ENCODE measurements at regions not wholly inside any gene's neighbourhood (a gene's known extent, or its start where the extent isn't known, plus 50 kb on each side); places are given as distances from the start of the nearest gene placed in this dataset.
"Not testable (repeated sequence)": the region's sequence is repeated elsewhere in the genome, so short reads cannot be mapped to it uniquely, and the experiment has no call there.

- CTCF ChIA-PET: no interaction called here
- no peak overlapping the region for H3K4me3 ChIP-seq (ENCODE audit: low read length)
- no peak for DNase-seq
- no peaks in the 10 kb centered on the region for H3K4me1 Mint-ChIP-seq
- no peaks in the 10 kb centered on the region for H3K36me3 Mint-ChIP-seq
- POLR2A ChIA-PET: no interaction called here
- no peak overlapping the region for H3K27ac ChIP-seq (ENCODE audit: low read depth, low read length)
- H3K27me3 Mint-ChIP-seq: peaks cover 2 to 16% of the 10 kb centered on the region in 2 donors
- H3K36me3 ChIP-seq (ENCODE audit: insufficient read depth, low read length): no peaks in the 10 kb centered on the region
- no peaks in the 10 kb centered on the region for H3K27me3 ChIP-seq (ENCODE audit: insufficient read depth, low read length, poor library complexity, severe bottlenecking)
- no peaks in the 10 kb centered on the region for H3K4me1 ChIP-seq (ENCODE audit: insufficient read depth, low read length)
- no peaks in the 10 kb centered on the region for H3K9me3 ChIP-seq (ENCODE audit: low read length)
- H3K27ac Mint-ChIP-seq: no peak overlapping the region
- no peak overlapping the region for H3K4me3 Mint-ChIP-seq
- no peaks in the 10 kb centered on the region for H3K9me3 Mint-ChIP-seq
Observed at GRCh38 chr7:13258386-13258785, 571.0 kb downstream of the ARL4A start.

DNA sequence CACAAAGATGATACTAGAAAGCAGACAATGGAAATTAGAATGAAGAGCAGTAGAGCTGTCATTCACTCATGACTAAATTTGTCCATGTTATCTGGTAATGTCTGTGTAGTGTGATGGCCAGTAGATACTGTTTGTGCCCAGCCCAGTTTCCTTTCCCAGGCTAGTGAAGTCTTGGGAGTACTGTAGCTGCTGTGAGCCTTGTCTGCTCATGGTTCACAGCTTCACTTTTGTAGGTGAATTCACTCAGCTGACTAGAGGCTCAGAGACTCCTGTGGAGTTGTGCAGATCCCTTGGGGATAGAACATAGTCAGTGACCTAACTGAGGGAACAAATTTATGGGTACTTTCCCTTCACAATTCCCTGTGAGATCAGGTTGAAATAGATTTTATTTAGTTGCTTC, 572.5 kb downstream of the ARL4A start:
- H3K27ac ChIP-seq (ENCODE audit: low read depth, low read length): no peak overlapping the region
- Mint-ChIP-seq H3K27me3 (peaks cover 4 to 14% of the 10 kb centered on the region in 2 donors), H3K36me3 (no peaks in the 10 kb centered on the region), H3K4me3 (no peak overlapping the region), H3K27ac (no peak overlapping the region), H3K9me3 (no peaks in the 10 kb centered on the region), H3K4me1 (no peaks in the 10 kb centered on the region)
- no peaks in the 10 kb centered on the region for H3K36me3 ChIP-seq (ENCODE audit: insufficient read depth, low read length)
- H3K9me3 ChIP-seq (ENCODE audit: low read length): no peaks in the 10 kb centered on the region
- H3K4me1 ChIP-seq (ENCODE audit: insufficient read depth, low read length): no peaks in the 10 kb centered on the region
- CTCF ChIA-PET: interaction anchor here (0.5 to 3.1 kb wide), 5 partner anchors 573 to 735 kb away, joined by 3 to 16 read pairs (median 3); no protein-coding TSS in a partner anchor
- no peaks in the 10 kb centered on the region for H3K27me3 ChIP-seq (ENCODE audit: insufficient read depth, low read length, poor library complexity, severe bottlenecking)
- H3K4me3 ChIP-seq (ENCODE audit: low read length): no peak overlapping the region
- no peak for DNase-seq
- POLR2A ChIA-PET: no interaction called here

DNA sequence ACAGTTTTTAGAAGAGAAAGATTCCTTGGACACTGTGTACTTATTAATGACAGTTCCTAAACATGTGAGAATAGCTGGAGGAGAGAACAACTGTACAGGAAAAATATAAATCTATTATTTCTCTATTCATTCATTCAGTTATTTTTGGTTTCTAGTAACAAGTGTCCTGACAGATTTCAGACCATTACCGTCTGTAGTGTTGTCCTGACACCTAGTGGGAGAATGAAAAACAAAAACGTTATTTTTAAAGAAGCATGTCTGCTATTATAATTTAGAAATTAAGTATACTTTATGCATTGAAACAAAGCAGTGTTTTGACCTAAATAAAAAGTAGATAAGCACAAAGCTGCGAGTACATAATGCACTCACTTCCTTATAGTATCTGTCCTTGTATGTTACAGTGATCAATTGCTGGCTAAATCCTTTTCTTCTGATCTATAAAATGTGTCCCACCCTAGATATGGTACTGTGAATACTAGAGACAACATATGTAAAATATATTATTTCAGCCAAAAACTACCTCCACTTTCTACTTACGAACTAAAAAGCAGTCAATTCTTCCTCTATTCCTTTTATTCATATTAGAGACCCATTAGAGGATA, 575.6 kb downstream of the ARL4A start:
- ChIA-PET POLR2A (no interaction called here), CTCF (interaction anchor here (1.0 to 3.5 kb wide), 6 partner anchors 12 to 738 kb away, joined by 3 to 25 read pairs (median 6); partner anchors contain the start of gene ARL4A)
- Histone ChIP-seq H3K27me3 (ENCODE audit: insufficient read depth, low read length, poor library complexity, severe bottlenecking) (no peaks in the 10 kb centered on the region), H3K4me1 (ENCODE audit: insufficient read depth, low read length) (no peaks in the 10 kb centered on the region), H3K27ac (ENCODE audit: low read depth, low read length) (no peak overlapping the region), H3K4me3 (ENCODE audit: low read length) (no peak overlapping the region), H3K9me3 (ENCODE audit: low read length) (no peaks in the 10 kb centered on the region), H3K36me3 (ENCODE audit: insufficient read depth, low read length) (no peaks in the 10 kb centered on the region)
- peaks cover 6 to 14% of the 10 kb centered on the region in 2 donors for H3K27me3 Mint-ChIP-seq
- no peaks in the 10 kb centered on the region for H3K4me1 Mint-ChIP-seq
- H3K4me3 Mint-ChIP-seq: no peak overlapping the region
- H3K27ac Mint-ChIP-seq: no peak overlapping the region
- peak in 2 of 5 donors; percentile 22 to 27 for DNase-seq
- no peaks in the 10 kb centered on the region for H3K36me3 Mint-ChIP-seq
- no peaks in the 10 kb centered on the region for H3K9me3 Mint-ChIP-seq

- H3K4me3 ChIP-seq (ENCODE audit: low read length): no peak overlapping the region
- H3K27ac ChIP-seq (ENCODE audit: low read depth, low read length): no peak overlapping the region
- Mint-ChIP-seq H3K27me3 (peaks cover 4 to 8% of the 10 kb centered on the region in 2 donors), H3K9me3 (no peaks in the 10 kb centered on the region), H3K4me3 (no peak overlapping the region), H3K36me3 (no peaks in the 10 kb centered on the region), H3K4me1 (no peaks in the 10 kb centered on the region), H3K27ac (no peak overlapping the region)
- POLR2A ChIA-PET: no interaction called here
- CTCF ChIA-PET: interaction anchor here (0.9 to 1.6 kb wide), 4 partner anchors 13 to 807 kb away, joined by 3 to 5 read pairs (median 4); no protein-coding TSS in a partner anchor
- no peaks in the 10 kb centered on the region for H3K27me3 ChIP-seq (ENCODE audit: insufficient read depth, low read length, poor library complexity, severe bottlenecking)
- no peaks in the 10 kb centered on the region for H3K4me1 ChIP-seq (ENCODE audit: insufficient read depth, low read length)
- no peaks in the 10 kb centered on the region for H3K36me3 ChIP-seq (ENCODE audit: insufficient read depth, low read length)
- no peaks in the 10 kb centered on the region for H3K9me3 ChIP-seq (ENCODE audit: low read length)
- no peak for DNase-seq
Observed at GRCh38 chr7:13265271-13265670, 577.8 kb downstream of the ARL4A start.

DNA sequence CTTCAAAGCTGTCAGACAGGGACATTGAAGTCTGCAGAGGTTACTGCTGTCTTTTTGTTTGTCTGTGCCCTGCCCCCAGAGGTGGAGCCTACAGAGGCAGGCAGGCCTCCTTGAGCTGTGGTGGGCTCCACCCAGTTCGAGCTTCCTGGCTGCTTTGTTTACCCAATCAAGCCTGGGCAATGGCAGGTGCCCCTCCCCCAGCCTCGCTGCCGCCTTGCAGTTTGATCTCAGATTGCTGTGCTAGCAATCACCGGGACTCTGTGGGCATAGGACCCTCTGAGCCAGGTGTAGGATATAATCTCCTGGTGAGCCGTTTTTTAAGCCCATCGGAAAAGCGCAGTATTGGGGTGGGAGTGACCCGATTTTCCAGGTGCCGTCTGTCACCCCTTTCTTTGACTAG, 586.8 kb downstream of the ARL4A start:
- H3K9me3 ChIP-seq (ENCODE audit: low read length); H3K4me1 Mint-ChIP-seq; H3K27ac ChIP-seq (ENCODE audit: low read depth, low read length); H3K27ac Mint-ChIP-seq; POLR2A ChIA-PET; H3K4me3 ChIP-seq (ENCODE audit: low read length); DNase-seq; H3K27me3 ChIP-seq (ENCODE audit: insufficient read depth, low read length, poor library complexity, severe bottlenecking); H3K36me3 ChIP-seq (ENCODE audit: insufficient read depth, low read length); H3K9me3 Mint-ChIP-seq; H3K4me3 Mint-ChIP-seq; H3K4me1 ChIP-seq (ENCODE audit: insufficient read depth, low read length); H3K36me3 Mint-ChIP-seq: not testable (repeated sequence)
- peaks cover 4 to 18% of the 10 kb centered on the region in 2 donors for H3K27me3 Mint-ChIP-seq
- CTCF ChIA-PET: interaction anchor here (2.3 kb wide), 1 partner anchor 1417 kb away, joined by 9 read pairs; no protein-coding TSS in a partner anchor

DNA sequence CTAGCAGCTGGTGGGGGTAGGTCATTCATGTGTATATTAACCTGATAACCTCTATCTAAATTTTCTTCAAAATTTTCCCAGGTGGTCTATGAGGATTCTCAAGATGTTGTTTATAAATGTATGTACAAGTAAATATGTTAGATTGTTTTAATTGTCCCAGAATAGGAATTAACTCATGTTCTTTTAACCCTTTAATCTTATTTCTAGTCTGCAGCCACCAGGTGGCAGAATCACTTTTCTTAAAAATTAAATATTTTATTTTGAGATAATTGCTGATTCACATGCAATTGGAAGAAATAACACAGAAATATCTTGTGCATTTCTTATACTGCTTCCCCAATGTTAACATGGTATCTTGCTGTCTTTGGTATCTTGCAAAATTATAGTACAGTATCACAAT, 589.5 kb downstream of the ARL4A start:
- ChIA-PET POLR2A (no interaction called here), CTCF (interaction anchor here (1.7 kb wide), 1 partner anchor 591 kb away, joined by 7 read pairs; no protein-coding TSS in a partner anchor)
- no peaks in the 10 kb centered on the region for H3K36me3 ChIP-seq (ENCODE audit: insufficient read depth, low read length)
- Mint-ChIP-seq H3K4me3 (no peak overlapping the region), H3K9me3 (no peaks in the 10 kb centered on the region), H3K27ac (no peak overlapping the region), H3K27me3 (peaks cover 4 to 18% of the 10 kb centered on the region in 2 donors), H3K36me3 (no peaks in the 10 kb centered on the region), H3K4me1 (no peaks in the 10 kb centered on the region)
- DNase-seq: no peak
- H3K27ac ChIP-seq (ENCODE audit: low read depth, low read length): no peak overlapping the region
- no peaks in the 10 kb centered on the region for H3K4me1 ChIP-seq (ENCODE audit: insufficient read depth, low read length)
- H3K4me3 ChIP-seq (ENCODE audit: low read length): no peak overlapping the region
- H3K9me3 ChIP-seq (ENCODE audit: low read length): no peaks in the 10 kb centered on the region
- no peaks in the 10 kb centered on the region for H3K27me3 ChIP-seq (ENCODE audit: insufficient read depth, low read length, poor library complexity, severe bottlenecking)

GRCh38 chr7:13278020-13278419, 590.6 kb downstream of the ARL4A start:
- ChIA-PET CTCF (interaction anchor here (1.2 to 1.7 kb wide), 2 partner anchors 12 to 1413 kb away, joined by 3 to 7 read pairs; no protein-coding TSS in a partner anchor), POLR2A (no interaction called here)

DNA sequence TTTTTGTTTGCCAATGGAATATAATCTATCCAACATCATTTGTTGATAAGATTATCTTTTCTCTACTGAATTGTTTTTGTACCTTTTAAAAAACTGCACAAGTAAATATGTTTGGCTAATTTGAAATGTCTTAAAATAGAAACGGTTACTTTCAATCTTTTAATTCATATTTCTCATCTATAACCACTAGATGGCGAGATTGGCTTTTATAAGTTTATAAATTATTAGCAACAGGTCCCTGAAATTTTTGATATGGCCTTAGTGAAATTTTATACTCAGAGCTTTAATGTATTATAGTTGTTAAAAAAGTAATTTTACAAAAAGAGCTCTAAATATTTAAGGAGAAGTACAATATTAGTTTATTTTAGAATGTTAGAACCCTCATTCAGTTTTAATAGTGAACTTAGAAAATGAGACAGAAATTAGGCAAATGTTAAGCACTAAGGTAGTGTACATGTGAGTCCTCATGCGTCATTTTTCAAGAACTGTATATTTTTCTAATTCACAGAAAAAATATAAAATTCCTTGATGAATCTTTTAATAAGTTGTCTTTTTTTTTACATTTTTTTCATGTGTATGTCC, 592.5 kb downstream of the ARL4A start:
- no peak overlapping the region for H3K4me3 ChIP-seq (ENCODE audit: low read length)
- no peaks in the 10 kb centered on the region for H3K4me1 ChIP-seq (ENCODE audit: insufficient read depth, low read length)
- no peaks in the 10 kb centered on the region for H3K36me3 ChIP-seq (ENCODE audit: insufficient read depth, low read length)
- peaks cover 1 to 16% of the 10 kb centered on the region in 2 donors for H3K27me3 Mint-ChIP-seq
- ChIA-PET POLR2A (no interaction called here), CTCF (interaction anchor here (1.2 to 3.6 kb wide), 4 partner anchors 27 to 1412 kb away, joined by 3 to 25 read pairs (median 5); no protein-coding TSS in a partner anchor)
- peak in 1 of 5 donors; percentile 13 for DNase-seq
- no peaks in the 10 kb centered on the region for H3K36me3 Mint-ChIP-seq
- H3K9me3 ChIP-seq (ENCODE audit: low read length): no peaks in the 10 kb centered on the region
- H3K27ac Mint-ChIP-seq: no peak overlapping the region
- no peak overlapping the region for H3K27ac ChIP-seq (ENCODE audit: low read depth, low read length)
- H3K4me3 Mint-ChIP-seq: no peak overlapping the region
- no peaks in the 10 kb centered on the region for H3K4me1 Mint-ChIP-seq
- no peaks in the 10 kb centered on the region for H3K9me3 Mint-ChIP-seq
- no peaks in the 10 kb centered on the region for H3K27me3 ChIP-seq (ENCODE audit: insufficient read depth, low read length, poor library complexity, severe bottlenecking)

More at GRCh38 chr7:13278020-13278419, 590.6 kb downstream of the ARL4A start:
- Histone ChIP-seq H3K36me3 (ENCODE audit: insufficient read depth, low read length) (no peaks in the 10 kb centered on the region), H3K27ac (ENCODE audit: low read depth, low read length) (no peak overlapping the region), H3K4me1 (ENCODE audit: insufficient read depth, low read length) (no peaks in the 10 kb centered on the region), H3K27me3 (ENCODE audit: insufficient read depth, low read length, poor library complexity, severe bottlenecking) (no peaks in the 10 kb centered on the region), H3K9me3 (ENCODE audit: low read length) (no peaks in the 10 kb centered on the region), H3K4me3 (ENCODE audit: low read length) (no peak overlapping the region)
- Mint-ChIP-seq H3K27ac (no peak overlapping the region), H3K27me3 (peaks cover 4 to 18% of the 10 kb centered on the region in 2 donors), H3K9me3 (no peaks in the 10 kb centered on the region), H3K4me3 (no peak overlapping the region), H3K4me1 (no peaks in the 10 kb centered on the region), H3K36me3 (no peaks in the 10 kb centered on the region)
- no peak for DNase-seq

Measured in CD8-positive, alpha-beta memory T cell (primary cell).